ENCODE measurements at regions not wholly inside any gene's neighbourhood (a gene's known extent, or its start where the extent isn't known, plus 50 kb on each side); places are given as distances from the start of the nearest gene placed in this dataset.

- no peak for DNase-seq
These were observed 174.0 kb downstream of the THBS2 start for GRCh38 chr6:169079650-169080049.

DNA sequence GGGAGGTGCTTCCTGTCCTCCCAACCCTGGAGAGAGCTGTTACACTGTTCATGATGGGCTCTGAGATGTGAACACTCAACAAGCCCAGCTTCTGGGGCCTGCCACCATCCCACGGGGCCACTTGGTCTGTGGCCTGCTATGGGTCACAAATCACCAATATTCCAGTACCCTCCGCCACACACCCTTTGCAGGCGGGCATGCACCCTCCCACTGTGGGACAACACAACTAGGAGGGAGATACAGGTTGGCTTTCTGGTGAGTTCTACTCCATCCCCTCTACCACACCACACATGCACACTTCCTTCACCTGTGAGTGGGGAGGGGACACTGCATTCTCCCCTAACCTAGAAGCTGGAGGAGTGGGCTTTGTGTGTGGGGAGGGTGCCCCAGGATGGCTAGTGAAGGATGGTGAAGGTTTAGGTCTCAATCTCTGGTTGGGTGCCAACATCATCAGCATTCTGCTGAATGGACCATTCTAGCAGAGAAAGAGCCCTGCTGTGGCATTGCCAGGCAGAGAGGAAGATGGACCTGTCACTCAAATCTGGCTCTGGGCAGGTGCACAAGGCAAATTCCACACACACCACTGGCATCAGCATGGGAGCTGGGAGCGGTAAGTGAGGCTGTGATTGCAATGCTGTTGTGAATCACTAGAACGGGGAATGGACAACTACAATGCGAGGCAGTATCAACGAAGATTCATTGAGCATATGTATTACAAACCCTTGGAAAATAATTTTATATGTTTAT is 175.1 kb downstream of the THBS2 start:
- no peak for DNase-seq

- no peak for DNase-seq
These were observed 177.6 kb downstream of the THBS2 start for GRCh38 chr6:169075915-169076654.

DNA sequence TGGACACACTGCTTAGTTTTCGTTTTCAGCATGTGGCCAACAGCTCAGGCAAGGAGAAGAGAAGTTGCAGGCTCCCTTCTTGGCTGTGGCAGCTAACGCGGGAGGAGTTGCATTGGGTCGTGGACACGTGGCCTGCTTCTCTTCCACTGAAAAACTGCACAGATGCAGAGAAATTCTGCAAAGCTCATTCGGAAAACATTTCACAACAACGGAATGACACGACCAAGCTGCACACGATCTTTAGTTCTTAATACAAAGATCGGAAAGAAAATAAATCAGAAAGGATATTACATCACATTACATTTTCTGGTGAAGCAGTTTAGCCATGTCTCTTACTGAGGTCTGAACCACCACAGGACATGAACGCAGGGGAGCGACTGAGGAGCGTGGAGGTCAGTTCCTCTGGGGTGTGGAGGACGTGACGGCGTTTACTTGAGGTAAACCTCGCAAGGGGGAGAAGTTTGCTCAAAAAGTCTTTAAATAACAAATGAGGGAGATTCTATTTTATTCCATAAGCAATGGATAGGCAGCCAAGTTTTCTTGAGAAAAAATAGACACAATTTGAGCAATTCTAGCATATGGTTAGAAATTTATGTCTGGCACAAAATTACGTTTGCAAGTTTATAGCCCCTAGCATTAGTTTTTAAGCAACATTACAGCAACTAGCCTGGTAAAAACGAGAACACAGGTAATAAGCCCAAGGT is 178.3 kb downstream of the THBS2 start:
- DNase-seq, result no peak

DNA sequence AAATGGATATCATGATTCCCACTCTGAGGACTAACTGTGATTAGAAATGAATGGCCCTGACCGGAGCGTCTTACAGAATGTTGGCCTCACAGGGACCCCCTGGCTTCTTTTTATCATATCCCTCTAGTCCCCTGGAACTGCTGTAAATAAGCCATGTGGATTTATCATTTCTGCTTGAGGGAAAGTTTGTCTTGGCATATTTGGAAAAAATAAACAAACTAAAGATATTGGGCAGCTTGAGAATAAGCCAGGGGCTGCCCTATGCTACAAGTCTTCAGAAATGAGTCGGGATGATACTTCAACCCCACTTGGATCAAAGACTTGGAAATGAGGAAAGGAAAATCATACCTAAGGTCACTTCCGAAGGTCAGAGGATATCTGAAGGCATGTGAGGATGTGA is 179.1 kb downstream of the THBS2 start:
- no peak for DNase-seq

- no peak for DNase-seq
These were observed 180.3 kb downstream of the THBS2 start for GRCh38 chr6:169073311-169073710.

- no peak for DNase-seq
These were observed 181.3 kb downstream of the THBS2 start for GRCh38 chr6:169072127-169073042.

- no peak for DNase-seq
These were observed 182.3 kb downstream of the THBS2 start for GRCh38 chr6:169071394-169071793.

DNA sequence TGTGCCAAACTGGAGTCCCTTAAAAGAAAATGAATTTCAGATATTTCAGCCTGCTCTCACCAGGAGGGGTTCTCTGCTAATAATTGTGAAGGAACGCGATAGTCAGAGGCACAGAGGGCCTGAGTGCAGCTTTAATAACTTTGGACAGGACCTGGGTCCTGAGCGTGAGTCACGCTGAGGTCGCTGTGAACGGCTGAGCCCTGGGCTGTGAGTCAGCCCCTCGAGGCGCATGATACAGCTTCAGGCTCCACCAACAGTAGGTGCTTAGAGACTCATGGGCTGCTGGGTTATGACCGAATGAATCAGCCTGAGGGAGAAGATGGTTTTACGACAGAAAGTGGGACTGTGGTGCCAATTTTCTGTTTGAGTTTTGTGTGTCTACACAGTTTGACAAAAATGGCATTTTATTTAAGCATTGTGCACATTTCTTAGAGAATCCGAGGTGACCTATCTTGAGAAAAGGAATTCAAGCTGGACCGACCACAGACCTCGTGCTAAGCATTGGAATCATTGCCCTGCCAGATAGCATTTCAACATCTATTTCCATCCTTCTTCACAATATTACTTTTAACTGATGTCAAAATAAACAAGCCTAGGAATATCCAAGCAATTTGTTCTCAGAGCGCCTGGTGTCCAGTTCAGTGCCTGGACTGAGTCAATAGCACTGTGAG is 183.0 kb downstream of the THBS2 start:
- DNase-seq, result peak; percentile 59

DNA sequence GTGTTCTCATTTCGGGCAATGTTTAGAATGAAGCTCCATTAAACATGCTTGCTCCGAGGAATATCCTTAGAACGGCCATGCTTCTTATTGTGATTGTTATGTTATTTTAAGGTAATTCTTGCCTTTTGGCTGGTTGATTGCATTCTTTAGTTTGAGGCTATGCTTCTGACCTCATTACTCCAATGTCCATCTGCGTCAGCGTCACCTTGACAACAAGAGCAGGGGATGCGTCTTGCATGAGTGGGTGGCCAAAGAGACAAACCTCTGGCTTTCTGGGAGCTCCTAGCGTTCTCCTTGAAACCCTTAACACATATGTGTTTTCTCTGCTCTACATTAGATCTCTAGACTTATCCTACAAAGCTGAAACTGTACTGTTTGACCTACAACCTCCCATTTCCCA is 184.3 kb downstream of the THBS2 start:
- DNase-seq, result peak; percentile 84

DNA sequence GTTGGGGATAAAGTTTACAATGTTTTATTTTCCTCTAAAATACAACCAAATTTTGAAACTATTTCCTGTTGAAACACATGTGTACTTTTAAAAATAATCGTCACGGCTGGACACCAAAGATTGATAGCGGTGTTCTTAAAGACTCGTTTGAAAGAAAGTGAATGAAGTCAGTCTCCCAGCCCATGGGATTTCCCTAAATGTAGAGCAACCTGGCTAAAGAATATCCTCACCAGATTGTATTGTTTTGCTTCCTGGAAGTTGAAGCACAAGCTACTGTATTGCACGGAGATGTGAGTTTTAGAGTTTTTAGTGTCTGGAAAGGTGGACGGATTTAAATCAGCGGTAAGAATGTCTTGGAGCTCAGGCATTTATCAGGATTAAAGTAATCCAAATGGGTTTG is 189.5 kb downstream of the THBS2 start:
- DNase-seq, result no peak

DNA sequence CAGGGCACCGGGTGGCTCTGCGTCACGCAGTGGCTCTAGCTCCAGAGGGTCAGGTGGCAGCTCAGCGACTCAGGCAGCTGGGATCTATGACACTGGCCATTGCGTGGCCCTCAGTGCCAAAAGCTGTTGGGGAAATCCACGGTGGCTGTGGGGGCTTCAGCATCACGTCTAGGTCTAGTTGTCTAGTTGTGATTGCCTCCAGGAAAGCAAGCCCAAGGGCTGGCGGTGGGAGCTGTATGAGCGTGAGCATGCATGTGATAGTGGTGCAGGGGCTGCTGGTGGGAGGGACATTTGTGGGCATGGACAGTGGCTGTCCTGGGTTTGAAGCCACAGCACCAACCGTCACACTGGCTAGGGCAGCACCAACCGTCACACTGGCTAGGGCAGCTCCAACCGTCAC is 191.4 kb downstream of the THBS2 start:
- DNase-seq, result no peak

DNA sequence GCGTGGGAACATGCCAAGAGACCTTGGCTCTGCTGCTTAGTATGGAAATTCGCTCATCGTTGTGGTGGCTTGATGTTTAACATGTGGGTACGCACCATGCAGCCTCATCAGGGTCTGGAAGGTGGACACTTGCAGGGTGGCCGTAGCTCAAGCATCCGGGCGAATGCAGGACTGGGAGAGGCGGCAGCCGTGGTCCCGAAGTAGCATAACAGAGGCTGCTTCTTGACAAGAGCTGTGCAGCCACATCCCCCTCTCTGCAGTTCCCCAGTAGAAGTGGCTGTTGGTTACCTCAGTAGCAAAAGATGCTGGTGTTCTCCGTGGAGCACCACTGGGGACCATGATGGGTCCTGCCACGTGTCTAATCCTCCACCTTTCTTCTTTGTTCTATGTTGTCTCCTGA is 195.0 kb downstream of the THBS2 start:
- no peak for DNase-seq

DNA sequence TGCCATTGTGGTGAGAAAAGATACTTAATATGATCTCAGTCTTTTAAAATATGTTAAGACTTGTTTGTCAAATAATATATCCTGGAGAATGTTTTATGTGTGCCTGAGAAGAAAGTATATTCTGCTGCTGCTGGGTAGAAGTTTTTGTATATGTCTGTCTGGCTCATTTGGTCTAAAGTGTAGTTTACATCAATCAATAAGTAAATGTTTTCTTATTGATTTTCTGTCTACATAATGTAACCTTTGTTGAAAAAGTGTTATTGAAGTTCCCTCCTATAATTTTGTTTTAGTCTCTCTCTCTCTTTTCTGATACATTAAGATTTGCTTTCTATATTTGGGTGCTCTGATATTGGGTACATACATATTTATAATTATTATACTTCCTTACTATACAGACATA is 201.2 kb downstream of the THBS2 start:
- DNase-seq, result no peak

DNA sequence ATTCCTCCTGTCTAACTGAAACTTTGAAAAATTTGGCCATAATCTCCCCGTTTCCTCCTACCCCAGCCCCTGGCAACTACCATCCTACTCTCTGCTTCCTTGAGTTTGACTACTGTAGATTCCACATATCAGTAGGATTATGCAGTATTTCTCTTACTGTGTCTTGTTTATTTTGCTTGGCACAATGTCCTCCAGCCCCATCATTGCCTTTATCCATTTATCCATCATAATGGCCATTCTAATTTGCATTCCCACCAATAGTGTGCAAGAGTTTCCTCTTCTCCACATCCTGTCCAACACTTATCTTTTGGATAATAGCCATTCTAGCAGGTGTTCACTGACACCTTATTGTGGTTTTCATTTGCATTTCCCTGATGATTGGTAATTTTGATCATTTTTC is 202.3 kb downstream of the THBS2 start:
- no peak for DNase-seq

DNA sequence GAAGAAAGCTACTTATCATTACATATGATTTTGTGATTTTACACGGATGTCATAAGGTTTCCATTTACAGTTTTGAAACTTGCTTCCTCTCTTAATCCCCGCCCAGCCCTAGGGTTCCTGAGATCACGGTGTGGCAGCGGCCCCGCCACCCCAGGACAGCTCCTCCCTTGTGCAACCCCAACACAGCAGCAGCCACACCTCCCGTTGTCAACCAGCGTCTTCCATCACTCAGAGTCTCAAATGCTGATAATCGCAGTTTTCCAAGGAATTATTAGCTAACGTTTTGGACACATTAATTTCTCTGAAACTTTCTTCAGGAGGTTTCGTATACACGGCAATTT is 204.8 kb downstream of the THBS2 start:
- no peak for DNase-seq

GRCh38 chr6:169048185-169048864 is 205.3 kb downstream of the THBS2 start:
- DNase-seq, result no peak

- DNase-seq, result no peak
These were observed 206.3 kb downstream of the THBS2 start for GRCh38 chr6:169047345-169047744.

GRCh38 chr6:169046483-169047192 is 207.0 kb downstream of the THBS2 start:
- no peak for DNase-seq

DNA sequence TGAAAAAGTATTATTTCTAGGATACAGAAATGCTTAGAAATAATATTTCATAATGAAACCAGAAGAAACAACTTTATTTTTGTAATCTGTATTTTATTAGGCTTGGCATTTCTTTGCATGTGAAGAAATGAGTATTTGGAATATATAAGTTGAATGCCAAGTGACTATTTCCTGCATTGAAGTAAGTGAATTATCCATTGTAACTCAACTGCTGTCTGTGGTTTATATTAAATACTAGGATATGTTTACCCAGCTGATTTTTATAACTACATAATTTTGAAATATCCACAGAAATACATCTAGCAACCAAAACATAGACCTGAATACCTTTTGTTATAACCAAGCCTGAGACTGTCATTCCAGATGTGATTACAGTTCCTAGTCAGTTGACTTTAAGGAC is 207.6 kb downstream of the THBS2 start:
- DNase-seq, result no peak

GRCh38 chr6:169045486-169045885 is 208.2 kb downstream of the THBS2 start:
- no peak for DNase-seq
